Aorta (tissue), 5 donors: ENCODE measurements at regions not wholly inside any gene's neighbourhood (a gene's known extent, or its start where the extent isn't known, plus 50 kb on each side); places are given as distances from the start of the nearest gene placed in this dataset.

Experiments
- ATAC-seq: fragments of 200-7000 bp; cut with Tn5 transposase; one replicate; pipeline ENCODE4 v1.9.1; 2022; ENCODE audit warnings: moderate library complexity; ENCODE audit not compliant: low FRiP score
- DNase-seq, 2 donors: peaks; one replicate each; pipeline ENCODE4 v3.0.0-alpha.2; 2020
- H3K27ac ChIP-seq, 2 donors: one replicate each; pipeline ENCODE4 v1.5.1; 2013; ENCODE audit warnings: low read length in 2 of 2, mild to moderate bottlenecking in 2 of 2, moderate library complexity in 2 of 2, control low read depth in 1 of 2, inconsistent platforms in 1 of 2, low read depth in 1 of 2
- H3K27me3 ChIP-seq, 2 donors: one replicate each; pipeline ENCODE4 v1.6.1; 2013; ENCODE audit warnings: control low read depth in 1 of 2, low read length in 1 of 2, mild to moderate bottlenecking in 1 of 2, moderate library complexity in 1 of 2; ENCODE audit not compliant: insufficient read depth in 2 of 2, control insufficient read depth in 1 of 2
- H3K36me3 ChIP-seq, 2 donors: one replicate each; pipeline ENCODE4 v1.6.1; 2013; ENCODE audit warnings: control low read depth in 1 of 2, low read length in 1 of 2, mild to moderate bottlenecking in 1 of 2; ENCODE audit not compliant: insufficient read depth in 2 of 2, control insufficient read depth in 1 of 2
- H3K4me1 ChIP-seq, 2 donors: one replicate each; pipeline ENCODE4 v1.6.1; 2013; ENCODE audit warnings: low read length in 2 of 2, control low read depth in 1 of 2, mild to moderate bottlenecking in 1 of 2, moderate library complexity in 1 of 2; ENCODE audit not compliant: insufficient read depth in 2 of 2, control insufficient read depth in 1 of 2
- H3K4me3 ChIP-seq, 2 donors: one replicate each; pipeline ENCODE4 v1.5.1; 2013; ENCODE audit warnings: low read length in 2 of 2, control low read depth in 1 of 2, mild to moderate bottlenecking in 1 of 2
- H3K9me3 ChIP-seq: one replicate; pipeline ENCODE4 v1.6.1; 2013; ENCODE audit warnings: mild to moderate bottlenecking, low read length; ENCODE audit not compliant: control insufficient read depth
- WGBS, 2 donors: extraction: QIAGEN DNeasy Blood & Tissue Kit; methylation state at CpG; one replicate each; pipeline ENCODE4 v1.1.7; 2013; 5-methylcytosine and 5-hydroxymethylcytosine counted together
- intact Hi-C, 2 donors: fragments of 100-400 bp; cut with DNase I; formaldehyde crosslinking; loops; one replicate each; pipeline versions ENCODE4 v1.14.2 to v1.15.0; 2022
- donor health status: healthy with polysubstance abuse.
- donor health status: Bipolar disorder and iron deficiency.
- donor health status: DM: no; HTN: no; CAD: no.
- donor health status: DM: no; HTN: no; CAD: no.
- donor health status: DM: yes; HTN: yes; CAD: no.

DNA sequence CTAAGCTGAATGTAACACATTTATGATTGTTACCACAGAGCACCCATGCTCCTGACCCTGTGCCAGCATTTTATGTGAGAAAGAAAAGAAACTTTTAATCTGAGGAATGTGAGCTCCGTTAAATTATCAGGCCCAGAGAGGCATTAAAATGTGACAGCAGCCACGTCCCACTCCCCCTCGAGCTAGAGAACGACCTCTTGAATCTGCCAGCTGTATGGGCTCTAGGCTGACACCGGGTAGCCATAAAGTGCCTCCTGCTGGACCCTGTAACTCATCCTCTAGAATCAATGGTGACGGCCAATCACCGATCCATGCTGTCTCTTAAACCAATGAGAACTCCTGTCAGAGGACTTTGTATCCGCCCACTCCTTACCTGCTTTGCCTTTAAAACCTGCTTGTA, 110.2 kb upstream of the ADRA2C start:
- DNase-seq = no peak
- intact Hi-C loops = loop anchor here in 1 of 2 donors (5.0 kb wide), 2 partner anchors 71 to 111 kb away; partner anchors contain the start of gene ADRA2C
- no peaks in the 10 kb centered on the region for H3K27me3 ChIP-seq

DNA sequence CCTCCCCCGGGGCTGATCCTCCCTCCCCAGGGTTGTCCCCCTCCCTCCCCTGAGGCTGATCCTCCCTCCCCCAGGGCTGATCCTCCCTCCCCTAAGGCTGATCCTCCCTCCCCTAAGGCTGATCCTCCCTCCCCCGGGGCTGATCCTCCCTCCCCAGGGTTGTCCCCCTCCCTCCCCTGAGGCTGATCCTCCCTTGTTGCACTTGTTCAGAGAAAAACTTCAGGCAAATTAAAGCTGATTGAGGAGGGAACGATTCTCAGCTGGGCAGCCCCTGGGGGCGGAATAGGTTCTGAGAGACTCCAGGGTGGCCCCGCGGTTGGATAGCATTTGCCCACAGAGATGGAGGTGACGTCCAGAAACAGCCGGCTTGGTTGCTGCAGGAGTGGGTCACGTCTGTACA, 110.7 kb upstream of the ADRA2C start:
- ATAC-seq (no peak), DNase-seq (no peak)
- intact Hi-C loops = loop anchor here in 1 of 2 donors (5.0 kb wide), 2 partner anchors 72 to 112 kb away; partner anchors contain the start of gene ADRA2C

More for the DNA sequence above, 110.2 kb upstream of the ADRA2C start:
- no peak for ATAC-seq
- Histone ChIP-seq H3K27ac (no peak overlapping the region), H3K4me1 (peaks cover 0 to 4% of the 10 kb centered on the region in 2 donors), H3K36me3 (no peaks in the 10 kb centered on the region), H3K4me3 (no peak overlapping the region), H3K9me3 (no peaks in the 10 kb centered on the region)
- 48% methylated on average over 8 of the region's 8 CpGs for whole genome bisulfite sequencing, 2 donors

DNA sequence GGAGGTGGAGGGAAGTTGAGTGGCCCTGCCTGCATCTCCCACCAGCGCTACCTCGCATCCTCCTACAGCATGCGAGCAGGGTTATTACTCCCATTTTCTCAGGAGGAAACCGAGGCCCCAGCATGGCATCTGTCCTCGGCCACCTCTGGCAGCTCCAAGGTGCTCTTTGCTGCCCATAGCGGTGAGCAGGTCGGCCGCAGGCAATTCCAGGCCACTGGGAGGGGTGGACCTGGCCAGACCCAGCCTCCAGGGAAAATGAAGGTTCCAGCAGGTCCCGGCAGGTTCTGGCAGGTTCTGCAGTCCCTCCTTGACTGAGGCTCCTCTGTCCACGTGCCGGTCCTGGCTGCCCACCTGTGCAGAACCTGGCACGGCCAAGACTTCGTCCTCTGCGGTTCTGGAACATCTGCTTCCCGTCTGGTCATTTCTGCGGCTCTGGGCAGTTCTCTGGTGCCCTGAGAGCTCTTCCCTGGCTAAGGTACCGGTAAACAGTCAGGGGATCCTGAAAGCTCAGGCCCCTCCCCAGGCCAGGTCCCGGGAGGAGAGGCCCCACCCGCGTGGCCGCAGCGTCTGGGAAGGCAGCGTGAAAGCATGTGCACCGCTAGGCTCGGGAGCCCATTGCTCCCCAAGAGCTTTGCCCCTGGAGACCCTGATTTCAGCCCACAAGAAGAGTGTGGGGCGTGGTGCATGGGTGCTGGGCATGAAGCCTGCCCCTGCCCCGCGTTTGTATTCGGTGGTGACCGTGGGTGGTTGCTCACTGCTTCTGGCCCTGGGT, 112.0 kb upstream of the ADRA2C start:
- H3K9me3 ChIP-seq = no peaks in the 10 kb centered on the region
- peaks cover 0 to 4% of the 10 kb centered on the region in 2 donors for H3K4me1 ChIP-seq
- H3K4me3 ChIP-seq = no peak overlapping the region
- H3K36me3 ChIP-seq = no peaks in the 10 kb centered on the region
- intact Hi-C loops = no loop called here
- WGBS, 2 donors = 95% methylated on average over 30 of the region's 30 CpGs
- ATAC-seq (no peak), DNase-seq (no peak)
- no peak overlapping the region for H3K27ac ChIP-seq
- H3K27me3 ChIP-seq = no peaks in the 10 kb centered on the region

More for the DNA sequence above, 110.7 kb upstream of the ADRA2C start:
- peaks cover 0 to 4% of the 10 kb centered on the region in 2 donors for H3K4me1 ChIP-seq
- no peak overlapping the region for H3K27ac ChIP-seq
- no peaks in the 10 kb centered on the region for H3K36me3 ChIP-seq
- no peak overlapping the region for H3K4me3 ChIP-seq
- no peaks in the 10 kb centered on the region for H3K9me3 ChIP-seq
- WGBS, 2 donors = 62 to 64% methylated on average over 9 of the region's 9 CpGs
- H3K27me3 ChIP-seq = no peaks in the 10 kb centered on the region

DNA sequence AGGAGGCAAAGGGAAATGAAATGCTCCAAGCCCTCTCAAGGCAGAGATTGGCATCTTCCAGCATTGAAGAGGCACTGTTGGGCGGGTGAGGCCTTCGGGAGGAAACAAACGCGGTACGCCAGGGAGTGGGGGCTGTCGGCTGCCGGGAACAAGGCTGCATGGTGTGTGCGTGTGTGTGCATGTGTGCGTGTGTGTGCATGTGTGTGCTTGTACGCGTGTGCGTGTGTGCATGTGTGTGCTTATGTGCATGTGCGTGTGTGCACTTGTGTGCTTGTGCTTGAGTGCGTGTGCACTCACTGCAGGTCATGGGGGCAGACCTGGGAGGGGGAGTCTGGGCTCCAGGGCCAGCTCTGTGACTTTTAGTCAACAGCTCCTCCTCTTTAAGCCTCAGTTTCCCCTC, 113.6 kb upstream of the ADRA2C start:
- H3K9me3 ChIP-seq = no peaks in the 10 kb centered on the region
- 93 to 96% methylated on average over 14 of the region's 14 CpGs for WGBS, 2 donors
- H3K27ac ChIP-seq = no peak overlapping the region
- no peaks in the 10 kb centered on the region for H3K36me3 ChIP-seq
- no peak overlapping the region for H3K4me3 ChIP-seq
- DNase-seq (no peak), ATAC-seq (no peak)
- no peaks in the 10 kb centered on the region for H3K27me3 ChIP-seq
- intact Hi-C loops = no loop called here
- no peaks in the 10 kb centered on the region for H3K4me1 ChIP-seq

DNA sequence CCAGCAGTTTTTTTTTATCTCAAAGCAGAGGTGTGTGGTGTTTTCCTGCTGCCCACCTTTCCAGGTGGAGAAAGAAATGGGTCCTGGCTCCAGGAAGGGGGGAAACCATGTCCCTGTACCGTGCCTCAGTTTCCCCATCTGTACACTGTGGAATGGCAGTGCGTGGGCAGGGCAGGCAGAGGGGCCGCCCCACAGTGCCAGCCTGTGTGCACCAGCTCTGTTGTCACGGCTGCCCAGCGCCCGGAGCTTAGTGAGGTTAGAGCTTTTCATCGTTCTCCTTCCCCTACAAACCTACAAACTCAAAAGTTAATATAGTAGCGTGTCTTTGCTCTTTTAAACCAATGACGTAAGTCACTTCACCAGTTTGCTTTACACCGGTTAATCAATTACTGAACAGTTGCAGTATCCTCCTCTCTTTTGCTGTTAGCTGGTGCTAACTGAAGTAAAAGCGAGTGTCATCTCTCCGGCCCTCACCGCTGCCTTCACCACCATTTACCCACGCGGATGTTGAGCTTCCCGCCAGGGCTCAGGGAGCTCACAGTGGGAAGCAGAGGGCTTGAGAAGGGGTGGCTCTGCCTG, 114.8 kb upstream of the ADRA2C start:
- ATAC-seq (no peak), DNase-seq (no peak)
- no peak overlapping the region for H3K27ac ChIP-seq
- 89 to 90% methylated on average over 16 of the region's 16 CpGs for WGBS, 2 donors
- no peak overlapping the region for H3K4me3 ChIP-seq
- intact Hi-C loops = no loop called here
- no peaks in the 10 kb centered on the region for H3K36me3 ChIP-seq
- H3K9me3 ChIP-seq = no peaks in the 10 kb centered on the region
- H3K27me3 ChIP-seq = no peaks in the 10 kb centered on the region
- no peaks in the 10 kb centered on the region for H3K4me1 ChIP-seq

DNA sequence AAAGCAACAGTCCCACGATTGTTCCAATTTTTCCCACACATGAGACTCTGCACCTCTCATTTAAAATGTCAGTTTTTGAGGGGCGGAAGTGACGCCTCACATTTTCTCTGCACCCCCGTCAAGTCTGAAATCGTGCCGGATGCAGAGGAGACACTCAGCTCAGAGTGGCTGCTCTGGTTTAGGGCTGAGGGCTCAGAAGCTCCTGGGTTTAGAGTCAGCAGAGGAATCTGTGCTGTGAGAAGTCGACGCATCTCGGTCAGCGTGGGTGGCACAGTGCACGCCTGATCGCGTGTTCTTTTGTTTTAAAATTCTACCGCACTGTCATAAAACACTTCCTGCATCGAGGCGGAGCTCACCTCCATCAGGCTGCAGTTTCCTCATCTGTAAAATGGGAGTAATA, 116.7 kb upstream of the ADRA2C start:
- H3K27me3 ChIP-seq = no peaks in the 10 kb centered on the region

DNA sequence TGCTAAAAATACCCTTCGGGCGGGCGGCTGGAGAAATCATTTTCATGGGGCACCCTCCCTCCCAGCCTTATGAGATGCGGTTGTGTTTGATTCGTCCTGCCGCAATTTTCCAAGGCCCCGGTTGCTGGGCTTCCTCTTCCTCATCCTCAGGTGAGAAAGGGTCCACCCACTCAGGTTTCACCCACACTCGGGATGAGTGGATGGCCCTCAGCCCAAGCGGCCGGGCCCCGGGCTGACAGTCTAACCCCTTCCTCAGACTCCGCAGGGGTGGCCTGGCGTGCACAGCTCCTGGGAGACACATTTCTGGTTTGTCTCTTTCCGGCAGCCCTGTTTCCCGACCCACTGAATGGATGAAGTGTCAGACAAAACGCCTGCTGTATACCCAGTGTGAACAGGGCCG, 116.5 kb upstream of the LRPAP1 start:
- intact Hi-C loops = no loop called here
- H3K27me3 ChIP-seq = no peaks in the 10 kb centered on the region
- no peak overlapping the region for H3K27ac ChIP-seq
- DNase-seq (no peak), ATAC-seq (no peak)
- H3K4me3 ChIP-seq = no peak overlapping the region
- 84 to 87% methylated on average over 17 of the region's 17 CpGs for WGBS, 2 donors
- H3K4me1 ChIP-seq = no peaks in the 10 kb centered on the region
- H3K36me3 ChIP-seq = no peaks in the 10 kb centered on the region
- H3K9me3 ChIP-seq = no peaks in the 10 kb centered on the region

More for the DNA sequence above, 116.7 kb upstream of the ADRA2C start:
- Histone ChIP-seq H3K27ac (no peak overlapping the region), H3K9me3 (no peaks in the 10 kb centered on the region), H3K36me3 (no peaks in the 10 kb centered on the region), H3K4me3 (no peak overlapping the region), H3K4me1 (no peaks in the 10 kb centered on the region)
- intact Hi-C loops = no loop called here
- WGBS, 2 donors = 90 to 92% methylated on average over 16 of the region's 16 CpGs
- DNase-seq (no peak), ATAC-seq (no peak)

DNA sequence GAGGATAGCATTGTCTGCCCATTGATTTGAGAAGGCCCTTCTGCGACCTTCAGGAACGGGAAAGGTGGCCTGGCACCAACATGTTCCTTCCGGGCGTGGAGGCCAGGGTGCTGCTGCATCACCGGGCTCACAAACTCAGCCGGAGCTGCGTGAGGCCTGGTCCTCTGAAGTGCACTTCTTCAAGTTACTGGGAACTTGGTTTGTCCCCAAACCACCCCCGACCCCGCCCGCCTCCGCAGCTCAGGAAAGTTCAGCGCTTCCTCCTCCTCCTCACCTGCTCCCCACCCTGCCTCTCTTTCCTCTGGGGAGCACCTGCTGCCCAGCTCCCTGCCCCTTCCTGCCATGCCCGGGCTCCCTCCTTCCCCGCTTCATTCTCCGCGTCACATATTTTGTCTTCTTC, 116.0 kb upstream of the LRPAP1 start:
- no peaks in the 10 kb centered on the region for H3K9me3 ChIP-seq
- no peak for DNase-seq
- no peaks in the 10 kb centered on the region for H3K27me3 ChIP-seq
- H3K4me1 ChIP-seq = no peaks in the 10 kb centered on the region
- H3K36me3 ChIP-seq = no peaks in the 10 kb centered on the region
- intact Hi-C loops = no loop called here
- no peak overlapping the region for H3K27ac ChIP-seq
- H3K4me3 ChIP-seq = no peak overlapping the region
- no peak for ATAC-seq
- 92 to 93% methylated on average over 16 of the region's 16 CpGs for WGBS, 2 donors

DNA sequence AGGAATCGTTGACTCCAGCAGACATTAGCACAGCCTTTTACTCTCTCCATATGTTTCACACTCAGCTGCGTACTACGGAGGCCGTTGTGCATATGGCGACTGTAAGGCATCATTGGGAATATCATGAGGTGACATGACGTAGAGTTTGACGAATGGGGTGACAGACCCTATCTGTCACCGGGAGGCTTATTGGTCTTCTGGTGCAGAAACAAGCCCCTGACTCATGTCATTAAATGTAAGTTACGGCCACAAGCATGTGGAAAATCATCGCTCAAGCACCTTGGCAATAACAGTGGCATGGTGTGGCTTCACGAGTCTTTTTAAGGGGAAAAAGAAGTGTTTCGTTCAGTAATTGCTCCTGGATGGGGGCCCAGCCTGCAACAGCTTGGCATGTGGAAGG, 115.2 kb upstream of the LRPAP1 start:
- H3K27me3 ChIP-seq = no peaks in the 10 kb centered on the region
- ATAC-seq = no peak
- no peaks in the 10 kb centered on the region for H3K9me3 ChIP-seq
- 89 to 91% methylated on average over 12 of the region's 12 CpGs for WGBS, 2 donors
- H3K4me1 ChIP-seq = no peaks in the 10 kb centered on the region
- no peak for DNase-seq
- H3K4me3 ChIP-seq = no peak overlapping the region
- H3K27ac ChIP-seq = no peak overlapping the region
- H3K36me3 ChIP-seq = no peaks in the 10 kb centered on the region
- intact Hi-C loops = no loop called here
